Fibroblast of lung (primary cell): ENCODE measurements at regions not wholly inside any gene's neighbourhood (a gene's known extent, or its start where the extent isn't known, plus 50 kb on each side); places are given as distances from the start of the nearest gene placed in this dataset.

Experiments used
- DNase-seq, 2 donors: peaks; one replicate each; pipeline versions ENCODE4 v3.0.0 to v3.0.0-alpha.2; 2010; ENCODE audit warnings: low read depth in 2 of 2
- H2AFZ ChIP-seq: 2 replicates; pipeline ENCODE4 v1.5.1; 2012; ENCODE audit warnings: low read length, control low read depth, inconsistent platforms
- H3K27ac ChIP-seq: 2 replicates; pipeline ENCODE4 v1.5.1; 2011; ENCODE audit warnings: low read length, control low read depth; ENCODE audit not compliant: insufficient read depth
- H3K27me3 ChIP-seq: 2 replicates; pipeline ENCODE4 v1.5.1; 2011; ENCODE audit warnings: mild to moderate bottlenecking, low read length; ENCODE audit not compliant: control insufficient read depth, insufficient read depth
- H3K36me3 ChIP-seq: 2 replicates; pipeline ENCODE4 v1.5.1; 2011; ENCODE audit warnings: low read length; ENCODE audit not compliant: control insufficient read depth, insufficient read depth
- H3K4me1 ChIP-seq: 2 replicates; pipeline ENCODE4 v1.5.1; 2011; ENCODE audit warnings: low read length; ENCODE audit not compliant: control insufficient read depth, insufficient read depth; ENCODE audit errors: extremely low read depth
- H3K4me2 ChIP-seq: 2 replicates; pipeline ENCODE4 v1.5.1; 2011; ENCODE audit warnings: low read length, control low read depth; ENCODE audit not compliant: insufficient read depth; ENCODE audit errors: extremely low read depth
- H3K4me3 ChIP-seq, 4 experiments: fragments of 200-600 bp in 1 of 4; sonication (generic) in 1 of 4; replicated peaks in 1 of 4; 2 replicates each; pipeline ENCODE4 v1.5.1; 2011 to 2016; ENCODE audit warnings: low read length in 4 of 4, low read depth in 3 of 4, mild to moderate bottlenecking in 3 of 4, control low read depth in 2 of 4, inconsistent platforms in 1 of 4, mixed read lengths in 1 of 4; ENCODE audit not compliant: insufficient read depth in 1 of 4; ENCODE audit errors: control extremely low read depth in 1 of 4
- H3K79me2 ChIP-seq: 2 replicates; pipeline ENCODE4 v1.5.1; 2012; ENCODE audit warnings: mild to moderate bottlenecking, low read length, inconsistent platforms; ENCODE audit not compliant: control insufficient read depth, insufficient read depth
- H3K9ac ChIP-seq: 2 replicates; pipeline ENCODE4 v1.5.1; 2011; ENCODE audit warnings: mild to moderate bottlenecking, low read length, control low read depth; ENCODE audit not compliant: insufficient read depth
- H3K9me3 ChIP-seq: 2 replicates; pipeline ENCODE4 v1.5.1; 2012; ENCODE audit warnings: low read depth, low read length; ENCODE audit not compliant: control insufficient read depth, insufficient read depth
- H4K20me1 ChIP-seq: 2 replicates; pipeline ENCODE4 v1.5.1; 2011; ENCODE audit warnings: low read length; ENCODE audit not compliant: control insufficient read depth, insufficient read depth; ENCODE audit errors: extremely low read depth
- EZH2 ChIP-seq: IDR thresholded peaks from 2 replicates; pipeline ENCODE4 v1.5.1; 2012; ENCODE audit warnings: low read length, control low read depth, mild to moderate bottlenecking; ENCODE audit errors: missing control alignments
- TF ChIP-seq, protein P1 (sequence below), 2 donors: IDR thresholded peaks in 1 of 2; conservative IDR thresholded peaks in 1 of 2; 1 replicate in 1 of 2; 2 replicates in 1 of 2; pipeline ENCODE4 v1.5.1; 2011 to 2012; ENCODE audit warnings: low read length in 2 of 2, control low read depth in 1 of 2, inconsistent platforms in 1 of 2, low read depth in 1 of 2, mild to moderate bottlenecking in 1 of 2

- no peaks in the 10 kb centered on the region for H3K36me3 ChIP-seq
- no peaks in the 10 kb centered on the region for H4K20me1 ChIP-seq
- TF ChIP-seq EZH2, result no peak
- TF ChIP-seq, protein P1, sequence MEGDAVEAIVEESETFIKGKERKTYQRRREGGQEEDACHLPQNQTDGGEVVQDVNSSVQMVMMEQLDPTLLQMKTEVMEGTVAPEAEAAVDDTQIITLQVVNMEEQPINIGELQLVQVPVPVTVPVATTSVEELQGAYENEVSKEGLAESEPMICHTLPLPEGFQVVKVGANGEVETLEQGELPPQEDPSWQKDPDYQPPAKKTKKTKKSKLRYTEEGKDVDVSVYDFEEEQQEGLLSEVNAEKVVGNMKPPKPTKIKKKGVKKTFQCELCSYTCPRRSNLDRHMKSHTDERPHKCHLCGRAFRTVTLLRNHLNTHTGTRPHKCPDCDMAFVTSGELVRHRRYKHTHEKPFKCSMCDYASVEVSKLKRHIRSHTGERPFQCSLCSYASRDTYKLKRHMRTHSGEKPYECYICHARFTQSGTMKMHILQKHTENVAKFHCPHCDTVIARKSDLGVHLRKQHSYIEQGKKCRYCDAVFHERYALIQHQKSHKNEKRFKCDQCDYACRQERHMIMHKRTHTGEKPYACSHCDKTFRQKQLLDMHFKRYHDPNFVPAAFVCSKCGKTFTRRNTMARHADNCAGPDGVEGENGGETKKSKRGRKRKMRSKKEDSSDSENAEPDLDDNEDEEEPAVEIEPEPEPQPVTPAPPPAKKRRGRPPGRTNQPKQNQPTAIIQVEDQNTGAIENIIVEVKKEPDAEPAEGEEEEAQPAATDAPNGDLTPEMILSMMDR (conservative IDR thresholded peaks at IDR 0.05 in 1 of 2, IDR thresholded peaks at IDR 0.05 in 1 of 2; ENCODE audit: low read depth in 1 of 2, low read length in 2 of 2), result no peak
- H3K9me3 ChIP-seq, result no peaks in the 10 kb centered on the region
- H3K4me1 ChIP-seq, result peaks cover 2% of the 10 kb centered on the region
- no peak for DNase-seq
- H3K27me3 ChIP-seq, result no peaks in the 10 kb centered on the region
- no peak overlapping the region for H3K4me3 ChIP-seq
- H3K9ac ChIP-seq, result no peak overlapping the region
- H3K27ac ChIP-seq, result no peak overlapping the region
- no peak overlapping the region for H2AFZ ChIP-seq
- no peaks in the 10 kb centered on the region for H3K79me2 ChIP-seq
- H3K4me2 ChIP-seq, result no peak overlapping the region
Measured at GRCh38 chr5:175379867-175380266, 64.1 kb downstream of the DRD1 start.

DNA sequence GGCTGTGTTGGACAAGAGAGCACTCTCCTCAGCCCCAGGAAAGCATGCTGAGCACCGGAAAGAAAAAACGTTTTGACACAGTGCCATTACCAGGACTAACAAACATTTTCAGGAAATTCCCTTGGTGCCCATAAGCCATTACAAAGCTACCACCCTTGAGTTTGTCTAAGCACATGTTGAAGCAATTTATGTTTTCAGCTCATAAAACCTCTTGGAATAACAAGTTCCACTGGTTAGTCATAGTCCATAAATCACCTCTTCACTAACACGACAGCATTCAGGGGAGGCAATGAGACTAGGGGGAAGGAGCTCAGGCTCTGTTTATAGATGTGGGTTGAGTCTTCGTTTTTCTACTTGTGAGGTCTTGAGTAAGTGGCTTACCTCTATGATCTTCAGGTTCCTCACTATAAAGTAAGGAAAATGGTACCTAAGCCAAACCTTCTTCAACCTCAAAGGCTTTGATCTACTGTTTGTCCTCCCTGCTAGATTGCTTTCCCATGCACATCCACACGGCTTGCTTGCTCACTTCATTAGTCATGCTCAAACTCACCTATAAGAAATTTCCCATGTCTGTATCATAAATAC, 65.4 kb downstream of the DRD1 start:
- no peak overlapping the region for H3K4me2 ChIP-seq
- no peak overlapping the region for H2AFZ ChIP-seq
- H3K27me3 ChIP-seq, result no peaks in the 10 kb centered on the region
- no peak overlapping the region for H3K9ac ChIP-seq
- no peaks in the 10 kb centered on the region for H3K9me3 ChIP-seq
- H3K27ac ChIP-seq, result no peak overlapping the region
- H3K4me1 ChIP-seq, result peaks cover 2% of the 10 kb centered on the region
- H4K20me1 ChIP-seq, result no peaks in the 10 kb centered on the region
- no peaks in the 10 kb centered on the region for H3K36me3 ChIP-seq
- no peak for TF ChIP-seq EZH2
- TF ChIP-seq, protein P1 (conservative IDR thresholded peaks at IDR 0.05 in 1 of 2, IDR thresholded peaks at IDR 0.05 in 1 of 2; ENCODE audit: low read depth in 1 of 2, low read length in 2 of 2), result no peak
- no peak overlapping the region for H3K4me3 ChIP-seq
- peak; percentile 61 to 89 for DNase-seq
- H3K79me2 ChIP-seq, result no peaks in the 10 kb centered on the region

DNA sequence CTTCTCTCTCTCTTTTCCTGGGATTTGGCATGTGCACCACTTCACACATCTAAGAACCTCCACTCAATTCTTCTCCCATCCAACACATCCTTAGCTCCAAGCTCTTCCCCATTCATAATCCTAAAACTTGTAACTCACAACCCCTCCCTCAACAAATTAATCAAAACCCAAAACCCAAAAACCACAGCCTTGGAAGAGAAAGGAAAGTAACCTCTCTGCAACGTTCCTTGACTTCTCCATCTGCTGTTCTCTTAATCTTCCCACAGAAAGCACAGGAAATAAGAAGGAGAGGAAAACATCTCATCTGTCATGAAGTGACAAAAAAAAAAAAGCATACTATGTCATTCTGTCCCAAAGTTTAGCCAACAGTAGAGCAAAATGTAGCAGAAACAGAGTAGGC, 66.2 kb downstream of the DRD1 start:
- no peaks in the 10 kb centered on the region for H3K27me3 ChIP-seq
- H3K9me3 ChIP-seq, result no peaks in the 10 kb centered on the region
- no peak overlapping the region for H3K4me2 ChIP-seq
- no peak overlapping the region for H3K27ac ChIP-seq
- H2AFZ ChIP-seq, result no peak overlapping the region
- H3K9ac ChIP-seq, result no peak overlapping the region
- no peak overlapping the region for H3K4me3 ChIP-seq
- peaks cover 2% of the 10 kb centered on the region for H3K4me1 ChIP-seq
- DNase-seq, result peak in 1 of 2 donors; percentile 51
- H4K20me1 ChIP-seq, result no peaks in the 10 kb centered on the region
- H3K36me3 ChIP-seq, result no peaks in the 10 kb centered on the region
- no peak for TF ChIP-seq EZH2
- TF ChIP-seq, protein P1 (conservative IDR thresholded peaks at IDR 0.05 in 1 of 2, IDR thresholded peaks at IDR 0.05 in 1 of 2; ENCODE audit: low read depth in 1 of 2, low read length in 2 of 2), result no peak
- no peaks in the 10 kb centered on the region for H3K79me2 ChIP-seq
